NCI-H774 (cell line): ENCODE measurements at regions not wholly inside any gene's neighbourhood (a gene's known extent, or its start where the extent isn't known, plus 50 kb on each side); places are given as distances from the start of the nearest gene placed in this dataset.
"Not testable (repeated sequence)": the region's sequence is repeated elsewhere in the genome, so short reads cannot be mapped to it uniquely, and the experiment has no call there.

Experiments used
- DNase-seq: peaks from one replicate; lab custom pipeline; 2025; lab: John Stamatoyannopoulos, UW

- DNase-seq, result no peak
Measured at GRCh38 chr13:55572408-55572807, 1568.3 kb upstream of the PRR20A start.

- no peak for DNase-seq
Measured at GRCh38 chr13:55572862-55573261, 1567.9 kb upstream of the PRR20A start.

GRCh38 chr13:55573565-55573964 lies 1567.2 kb upstream of the PRR20A start:
- DNase-seq, result no peak

GRCh38 chr13:55576389-55576788 lies 1564.3 kb upstream of the PRR20A start:
- DNase-seq, result no peak

- DNase-seq, result no peak
Measured at GRCh38 chr13:55577082-55577846, 1563.5 kb upstream of the PRR20A start.

- no peak for DNase-seq
Measured at GRCh38 chr13:55577847-55578210, 1562.9 kb upstream of the PRR20A start.

- DNase-seq, result not testable (repeated sequence)
Measured at GRCh38 chr13:55582294-55582693, 1558.4 kb upstream of the PRR20A start.

GRCh38 chr13:55583953-55584593 lies 1556.6 kb upstream of the PRR20A start:
- no peak for DNase-seq

- DNase-seq, result no peak
Measured at GRCh38 chr13:55602784-55603183, 1537.9 kb upstream of the PRR20A start.

GRCh38 chr13:55606045-55606665 lies 1534.6 kb upstream of the PRR20A start:
- no peak for DNase-seq

- DNase-seq, result no peak
Measured at GRCh38 chr13:55613429-55614187, 1527.1 kb upstream of the PRR20A start.

- no peak for DNase-seq
Measured at GRCh38 chr13:55615081-55615480, 1525.6 kb upstream of the PRR20A start.

GRCh38 chr13:55617241-55617640 lies 1523.5 kb upstream of the PRR20A start:
- DNase-seq, result no peak

- DNase-seq, result no peak
Measured at GRCh38 chr13:55627221-55627620, 1513.5 kb upstream of the PRR20A start.

GRCh38 chr13:55632402-55632801 lies 1508.3 kb upstream of the PRR20A start:
- no peak for DNase-seq

- no peak for DNase-seq
Measured at GRCh38 chr13:55649485-55649884, 1491.2 kb upstream of the PRR20A start.

GRCh38 chr13:55652657-55653056 lies 1488.1 kb upstream of the PRR20A start:
- DNase-seq, result no peak

- DNase-seq, result no peak
Measured at GRCh38 chr13:55653497-55653896, 1487.2 kb upstream of the PRR20A start.

- DNase-seq, result no peak
Measured at GRCh38 chr13:55654243-55654642, 1486.5 kb upstream of the PRR20A start.

- DNase-seq, result not testable (repeated sequence)
Measured at GRCh38 chr13:55660264-55660663, 1480.5 kb upstream of the PRR20A start.

GRCh38 chr13:55660851-55661250 lies 1479.9 kb upstream of the PRR20A start:
- DNase-seq, result no peak

GRCh38 chr13:55661505-55661904 lies 1479.2 kb upstream of the PRR20A start:
- DNase-seq, result no peak

GRCh38 chr13:55664178-55664577 lies 1476.5 kb upstream of the PRR20A start:
- no peak for DNase-seq
